ENCODE measurements at regions not wholly inside any gene's neighbourhood (a gene's known extent, or its start where the extent isn't known, plus 50 kb on each side); places are given as distances from the start of the nearest gene placed in this dataset.

DNA sequence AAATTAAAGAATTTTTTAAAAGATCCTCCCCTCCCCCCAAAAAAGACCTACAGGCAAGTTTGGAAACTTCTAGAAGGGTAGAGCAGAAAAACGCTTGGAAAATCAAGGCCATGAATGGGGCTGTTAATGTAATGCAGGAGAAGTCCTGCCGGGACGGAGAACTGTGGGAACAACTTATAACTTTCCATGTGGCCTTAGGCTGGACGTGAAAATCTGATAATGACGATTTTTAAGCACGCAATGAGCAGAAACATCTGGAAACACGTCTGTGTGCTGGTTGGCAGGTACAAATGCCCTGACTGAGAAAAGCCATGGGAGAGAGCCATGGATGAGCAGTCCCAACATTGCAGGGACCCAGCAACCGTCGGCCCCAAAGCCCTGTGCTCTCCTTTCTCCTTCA is 198.7 kb upstream of the RREB1 start:
- ChIA-PET POLR2A (no interaction called here), CTCF (interaction anchor here (0.6 kb wide), 1 partner anchor 122 kb away, joined by 3 read pairs; no protein-coding TSS in a partner anchor)
- TF ChIP-seq, protein P1, sequence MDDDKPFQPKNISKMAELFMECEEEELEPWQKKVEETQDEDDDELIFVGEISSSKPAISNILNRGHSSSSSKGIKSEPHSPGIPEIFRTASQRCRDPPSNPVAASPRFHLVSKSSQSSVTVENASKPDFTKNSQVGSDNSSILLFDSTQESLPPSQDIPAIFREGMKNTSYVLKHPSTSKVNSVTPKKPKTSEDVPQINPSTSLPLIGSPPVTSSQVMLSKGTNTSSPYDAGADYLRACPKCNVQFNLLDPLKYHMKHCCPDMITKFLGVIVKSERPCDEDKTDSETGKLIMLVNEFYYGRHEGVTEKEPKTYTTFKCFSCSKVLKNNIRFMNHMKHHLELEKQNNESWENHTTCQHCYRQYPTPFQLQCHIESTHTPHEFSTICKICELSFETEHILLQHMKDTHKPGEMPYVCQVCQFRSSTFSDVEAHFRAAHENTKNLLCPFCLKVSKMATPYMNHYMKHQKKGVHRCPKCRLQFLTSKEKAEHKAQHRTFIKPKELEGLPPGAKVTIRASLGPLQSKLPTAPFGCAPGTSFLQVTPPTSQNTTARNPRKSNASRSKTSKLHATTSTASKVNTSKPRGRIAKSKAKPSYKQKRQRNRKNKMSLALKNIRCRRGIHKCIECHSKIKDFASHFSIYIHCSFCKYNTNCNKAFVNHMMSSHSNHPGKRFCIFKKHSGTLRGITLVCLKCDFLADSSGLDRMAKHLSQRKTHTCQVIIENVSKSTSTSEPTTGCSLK (tag by site-specific recombination; IDR thresholded peaks at IDR 0.05) = no peak
- Histone ChIP-seq H3K4me1 (ENCODE audit: control insufficient read depth, insufficient read depth, low read length) (peaks cover 9% of the 10 kb centered on the region), H3K4me3 (ENCODE audit: low read depth, low read length) (no peak overlapping the region), H3K9me3 (ENCODE audit: control insufficient read depth, insufficient read depth, low read depth, low read length) (no peaks in the 10 kb centered on the region), H3K27ac (ENCODE audit: extremely low read depth, low read depth, low read length) (no peak overlapping the region), H3K36me3 (ENCODE audit: control insufficient read depth in 2 of 2, insufficient read depth in 1 of 2, low read length in 2 of 2) (no peaks in the 10 kb centered on the region)

DNA sequence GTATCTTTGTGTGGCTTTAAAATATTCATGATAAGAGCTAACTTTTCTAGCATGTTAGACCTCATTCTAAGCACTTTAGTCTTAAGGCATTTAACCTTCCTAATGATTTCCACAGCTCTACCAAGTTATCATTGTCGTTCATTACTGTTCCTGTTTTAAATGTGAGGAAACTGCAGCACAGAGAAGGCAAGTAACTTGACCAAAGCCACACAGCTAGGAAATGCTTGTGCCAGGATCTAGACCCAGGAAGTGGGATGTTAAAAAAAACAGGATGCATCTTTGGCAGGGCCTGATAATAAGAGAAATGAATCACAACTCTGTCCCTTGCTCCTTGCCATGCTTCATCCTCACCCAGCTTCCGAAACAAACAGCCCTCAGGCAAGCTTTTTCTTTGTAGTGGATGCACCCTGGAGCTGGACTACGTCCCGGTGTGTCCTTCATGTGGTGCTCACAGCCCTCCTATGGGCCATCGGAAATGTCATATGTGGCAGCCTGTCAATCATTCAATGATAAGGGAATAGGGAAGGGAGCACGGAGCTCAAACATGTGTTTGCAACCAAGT is 196.9 kb upstream of the RREB1 start:
- ChIA-PET CTCF (interaction anchor here (1.1 to 1.2 kb wide), 2 partner anchors 234 to 330 kb away, joined by 3 to 4 read pairs; no protein-coding TSS in a partner anchor), POLR2A (no interaction called here)
- no peaks in the 10 kb centered on the region for H3K36me3 ChIP-seq (ENCODE audit: control insufficient read depth in 2 of 2, insufficient read depth in 1 of 2, low read length in 2 of 2)
- H3K4me1 ChIP-seq (ENCODE audit: control insufficient read depth, insufficient read depth, low read length) = peaks cover 6% of the 10 kb centered on the region
- H3K4me3 ChIP-seq (ENCODE audit: low read depth, low read length) = no peak overlapping the region
- H3K9me3 ChIP-seq (ENCODE audit: control insufficient read depth, insufficient read depth, low read depth, low read length) = no peaks in the 10 kb centered on the region
- TF ChIP-seq ZNF768 (tag by site-specific recombination; IDR thresholded peaks at IDR 0.05) (peak; percentile 22; the same call in 1 of the 2 replicates), ZNF24 (tag by site-specific recombination; IDR thresholded peaks at IDR 0.05) (no peak)
- no peak overlapping the region for H3K27ac ChIP-seq (ENCODE audit: extremely low read depth, low read depth, low read length)

DNA sequence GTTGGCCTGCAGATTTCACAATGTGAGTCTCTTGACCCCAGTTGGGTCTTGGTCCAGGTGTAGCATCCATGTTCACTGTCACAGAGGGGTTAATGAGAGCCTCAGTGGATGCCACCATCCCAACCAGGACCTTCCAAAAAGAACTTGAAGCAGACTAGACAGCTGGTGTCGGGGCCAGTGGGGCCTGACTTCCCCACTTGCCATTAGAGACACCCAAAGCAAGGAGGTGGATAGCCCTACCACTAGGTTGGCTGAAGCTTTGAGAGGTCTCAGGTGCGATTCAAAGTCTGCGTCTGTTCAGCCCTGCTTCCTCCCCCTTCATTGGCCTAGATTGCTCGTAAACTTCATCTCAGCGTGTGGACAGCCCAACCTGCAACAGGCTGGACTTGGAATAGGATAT is 196.4 kb upstream of the RREB1 start:
- TF ChIP-seq, protein P2, sequence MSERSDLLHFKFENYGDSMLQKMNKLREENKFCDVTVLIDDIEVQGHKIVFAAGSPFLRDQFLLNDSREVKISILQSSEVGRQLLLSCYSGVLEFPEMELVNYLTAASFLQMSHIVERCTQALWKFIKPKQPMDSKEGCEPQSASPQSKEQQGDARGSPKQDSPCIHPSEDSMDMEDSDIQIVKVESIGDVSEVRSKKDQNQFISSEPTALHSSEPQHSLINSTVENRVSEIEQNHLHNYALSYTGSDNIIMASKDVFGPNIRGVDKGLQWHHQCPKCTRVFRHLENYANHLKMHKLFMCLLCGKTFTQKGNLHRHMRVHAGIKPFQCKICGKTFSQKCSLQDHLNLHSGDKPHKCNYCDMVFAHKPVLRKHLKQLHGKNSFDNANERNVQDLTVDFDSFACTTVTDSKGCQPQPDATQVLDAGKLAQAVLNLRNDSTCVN (tag by site-specific recombination; optimal IDR thresholded peaks at IDR 0.05) = no peak
- TF ChIP-seq, protein P3, sequence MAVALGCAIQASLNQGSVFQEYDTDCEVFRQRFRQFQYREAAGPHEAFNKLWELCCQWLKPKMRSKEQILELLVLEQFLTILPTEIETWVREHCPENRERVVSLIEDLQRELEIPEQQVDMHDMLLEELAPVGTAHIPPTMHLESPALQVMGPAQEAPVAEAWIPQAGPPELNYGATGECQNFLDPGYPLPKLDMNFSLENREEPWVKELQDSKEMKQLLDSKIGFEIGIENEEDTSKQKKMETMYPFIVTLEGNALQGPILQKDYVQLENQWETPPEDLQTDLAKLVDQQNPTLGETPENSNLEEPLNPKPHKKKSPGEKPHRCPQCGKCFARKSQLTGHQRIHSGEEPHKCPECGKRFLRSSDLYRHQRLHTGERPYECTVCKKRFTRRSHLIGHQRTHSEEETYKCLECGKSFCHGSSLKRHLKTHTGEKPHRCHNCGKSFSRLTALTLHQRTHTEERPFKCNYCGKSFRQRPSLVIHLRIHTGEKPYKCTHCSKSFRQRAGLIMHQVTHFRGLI (tag by site-specific recombination; IDR thresholded peaks at IDR 0.05) = 0 out of 2 replicates have a peak, but pooled peaks have one; percentile 40
- no peak for TF ChIP-seq ZNF571 (tag by site-specific recombination; IDR thresholded peaks at IDR 0.05)
- CTCF ChIA-PET = interaction anchor here (1.1 to 1.2 kb wide), 2 partner anchors 235 to 330 kb away, joined by 3 to 4 read pairs; no protein-coding TSS in a partner anchor
- H3K9me3 ChIP-seq (ENCODE audit: control insufficient read depth, insufficient read depth, low read depth, low read length) = no peaks in the 10 kb centered on the region
- H3K27ac ChIP-seq (ENCODE audit: extremely low read depth, low read depth, low read length) = no peak overlapping the region
- POLR2A ChIA-PET = no interaction called here
- H3K4me3 ChIP-seq (ENCODE audit: low read depth, low read length) = no peak overlapping the region
- peaks cover 3% of the 10 kb centered on the region for H3K4me1 ChIP-seq (ENCODE audit: control insufficient read depth, insufficient read depth, low read length)
- no peaks in the 10 kb centered on the region for H3K36me3 ChIP-seq (ENCODE audit: control insufficient read depth in 2 of 2, insufficient read depth in 1 of 2, low read length in 2 of 2)

DNA sequence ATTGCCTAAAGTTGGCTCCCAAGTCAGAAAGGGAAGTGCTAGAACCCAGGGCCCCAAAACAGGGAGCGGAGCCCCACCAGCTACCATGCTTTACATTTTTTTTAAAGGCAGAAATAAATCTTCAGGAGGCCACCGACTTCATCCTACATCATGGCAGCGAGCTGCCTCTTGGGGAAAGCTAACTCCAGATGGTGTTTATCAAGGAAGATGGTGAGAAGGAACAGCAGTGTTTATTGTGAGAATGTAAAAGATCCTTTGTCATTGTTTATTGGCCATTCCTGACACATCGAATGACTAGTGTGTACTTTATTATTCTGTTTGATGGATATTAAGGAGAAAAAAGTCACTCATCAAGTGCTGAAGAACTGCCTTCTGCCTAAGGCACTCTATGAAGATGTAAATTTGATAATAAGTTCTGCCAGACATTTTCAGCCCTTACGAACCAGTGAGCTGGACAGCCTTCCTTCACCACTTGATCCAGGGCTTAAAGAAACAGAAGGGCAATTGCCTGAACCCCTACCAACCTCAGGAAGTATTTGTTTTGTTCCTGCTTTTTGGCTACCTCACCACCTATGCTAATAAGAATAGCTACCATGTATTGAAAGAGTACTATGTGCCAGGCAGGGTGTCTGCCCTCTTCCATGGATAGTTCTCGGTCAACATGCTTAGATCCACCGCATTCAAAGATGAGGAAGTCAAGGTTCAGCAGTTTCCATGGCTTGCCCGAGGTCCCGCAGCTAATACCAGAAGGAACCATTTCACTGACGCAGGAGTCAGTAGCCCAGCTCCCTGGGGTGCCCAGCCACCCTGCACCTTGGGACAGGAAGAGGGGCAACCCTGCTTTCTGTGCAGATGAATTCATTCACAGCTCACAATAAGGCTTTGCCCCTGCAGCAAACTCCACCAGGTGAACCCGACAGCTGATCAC is 194.7 kb upstream of the RREB1 start:
- H3K9me3 ChIP-seq (ENCODE audit: control insufficient read depth, insufficient read depth, low read depth, low read length) = no peaks in the 10 kb centered on the region
- H3K27ac ChIP-seq (ENCODE audit: extremely low read depth, low read depth, low read length) = no peak overlapping the region
- no peaks in the 10 kb centered on the region for H3K4me1 ChIP-seq (ENCODE audit: control insufficient read depth, insufficient read depth, low read length)
- CTCF ChIA-PET = interaction anchor here (0.8 kb wide), 1 partner anchor 216 kb away, joined by 3 read pairs; no protein-coding TSS in a partner anchor
- POLR2A ChIA-PET = no interaction called here
- no peaks in the 10 kb centered on the region for H3K36me3 ChIP-seq (ENCODE audit: control insufficient read depth in 2 of 2, insufficient read depth in 1 of 2, low read length in 2 of 2)
- no peak overlapping the region for H3K4me3 ChIP-seq (ENCODE audit: low read depth, low read length)
- TF ChIP-seq ZNF48 (tag by site-specific recombination; IDR thresholded peaks at IDR 0.05) = no peak
- TF ChIP-seq ZBTB17 (tag by site-specific recombination; IDR thresholded peaks at IDR 0.05) = no peak
- no peak for TF ChIP-seq REPIN1 (tag by site-specific recombination; IDR thresholded peaks at IDR 0.05; ENCODE audit: low read depth)
- no peak for TF ChIP-seq ZNF140 (tag by site-specific recombination; IDR thresholded peaks at IDR 0.05)
- TF ChIP-seq, protein P4, sequence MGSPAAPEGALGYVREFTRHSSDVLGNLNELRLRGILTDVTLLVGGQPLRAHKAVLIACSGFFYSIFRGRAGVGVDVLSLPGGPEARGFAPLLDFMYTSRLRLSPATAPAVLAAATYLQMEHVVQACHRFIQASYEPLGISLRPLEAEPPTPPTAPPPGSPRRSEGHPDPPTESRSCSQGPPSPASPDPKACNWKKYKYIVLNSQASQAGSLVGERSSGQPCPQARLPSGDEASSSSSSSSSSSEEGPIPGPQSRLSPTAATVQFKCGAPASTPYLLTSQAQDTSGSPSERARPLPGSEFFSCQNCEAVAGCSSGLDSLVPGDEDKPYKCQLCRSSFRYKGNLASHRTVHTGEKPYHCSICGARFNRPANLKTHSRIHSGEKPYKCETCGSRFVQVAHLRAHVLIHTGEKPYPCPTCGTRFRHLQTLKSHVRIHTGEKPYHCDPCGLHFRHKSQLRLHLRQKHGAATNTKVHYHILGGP (tag by site-specific recombination; IDR thresholded peaks at IDR 0.05) = no peak
- no peak for TF ChIP-seq ZBTB7A (tag by site-specific recombination; IDR thresholded peaks at IDR 0.05; ENCODE audit: low read depth)
- TF ChIP-seq, protein P5, sequence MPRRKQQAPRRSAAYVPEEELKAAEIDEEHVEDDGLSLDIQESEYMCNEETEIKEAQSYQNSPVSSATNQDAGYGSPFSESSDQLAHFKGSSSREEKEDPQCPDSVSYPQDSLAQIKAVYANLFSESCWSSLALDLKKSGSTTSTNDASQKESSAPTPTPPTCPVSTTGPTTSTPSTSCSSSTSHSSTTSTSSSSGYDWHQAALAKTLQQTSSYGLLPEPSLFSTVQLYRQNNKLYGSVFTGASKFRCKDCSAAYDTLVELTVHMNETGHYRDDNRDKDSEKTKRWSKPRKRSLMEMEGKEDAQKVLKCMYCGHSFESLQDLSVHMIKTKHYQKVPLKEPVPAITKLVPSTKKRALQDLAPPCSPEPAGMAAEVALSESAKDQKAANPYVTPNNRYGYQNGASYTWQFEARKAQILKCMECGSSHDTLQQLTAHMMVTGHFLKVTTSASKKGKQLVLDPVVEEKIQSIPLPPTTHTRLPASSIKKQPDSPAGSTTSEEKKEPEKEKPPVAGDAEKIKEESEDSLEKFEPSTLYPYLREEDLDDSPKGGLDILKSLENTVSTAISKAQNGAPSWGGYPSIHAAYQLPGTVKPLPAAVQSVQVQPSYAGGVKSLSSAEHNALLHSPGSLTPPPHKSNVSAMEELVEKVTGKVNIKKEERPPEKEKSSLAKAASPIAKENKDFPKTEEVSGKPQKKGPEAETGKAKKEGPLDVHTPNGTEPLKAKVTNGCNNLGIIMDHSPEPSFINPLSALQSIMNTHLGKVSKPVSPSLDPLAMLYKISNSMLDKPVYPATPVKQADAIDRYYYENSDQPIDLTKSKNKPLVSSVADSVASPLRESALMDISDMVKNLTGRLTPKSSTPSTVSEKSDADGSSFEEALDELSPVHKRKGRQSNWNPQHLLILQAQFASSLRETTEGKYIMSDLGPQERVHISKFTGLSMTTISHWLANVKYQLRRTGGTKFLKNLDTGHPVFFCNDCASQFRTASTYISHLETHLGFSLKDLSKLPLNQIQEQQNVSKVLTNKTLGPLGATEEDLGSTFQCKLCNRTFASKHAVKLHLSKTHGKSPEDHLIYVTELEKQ (tag by site-specific recombination; IDR thresholded peaks at IDR 0.05; ENCODE audit: borderline replicate concordance) = no peak
- no peak for TF ChIP-seq ZNF791 (tag by site-specific recombination; IDR thresholded peaks at IDR 0.05)
- TF ChIP-seq ZNF350 (tag by site-specific recombination; IDR thresholded peaks at IDR 0.05) = no peak

All from HEK293 (cell line).